Spleen (tissue), 7 donors: ENCODE measurements at regions not wholly inside any gene's neighbourhood (a gene's known extent, or its start where the extent isn't known, plus 50 kb on each side); places are given as distances from the start of the nearest gene placed in this dataset.

Experiments used
- CTCF ChIP-seq, 11 experiments: fragments of 200-600 bp in 7 of 11; fragments of 450-650 bp in 4 of 11; sonication (generic) in 4 of 11; IDR thresholded peaks in 8 of 11; conservative IDR thresholded peaks in 3 of 11; 1 replicate in 7 of 11; 2 replicates in 4 of 11; pipeline versions ENCODE4 v1.4.0 to v1.8.0; 2016 to 2021; ENCODE audit warnings: antibody characterized with exemption in 11 of 11, inconsistent platforms in 4 of 11, mild to moderate bottlenecking in 1 of 11
- POLR2AphosphoS5 ChIP-seq, 3 donors: sonication (generic); formaldehyde crosslinking; IDR thresholded peaks; one replicate each; pipeline ENCODE4 v1.5.1; 2017; ENCODE audit warnings: antibody characterized with exemption in 3 of 3
- donor health status: DM: no; HTN: no; CAD: no; lungs with moderate emphysema.
- donor health status: DM: no; HTN: no; CAD: no.
- donor health status: DM: no; HTN: no; CAD: no.

- no peak for TF ChIP-seq CTCF (IDR thresholded peaks at IDR 0.05 in 8 of 11, conservative IDR thresholded peaks at IDR 0.05 in 3 of 11)
- TF ChIP-seq POLR2AphosphoS5 (IDR thresholded peaks at IDR 0.05), result no peak
Measured at GRCh38 chr3:105293441-105293840, 73.3 kb upstream of the ALCAM start.
